GM23338 (cell line): ENCODE measurements at regions not wholly inside any gene's neighbourhood (a gene's known extent, or its start where the extent isn't known, plus 50 kb on each side); places are given as distances from the start of the nearest gene placed in this dataset.

Experiments used
- ATAC-seq: fragments of 200-7000 bp; cut with Tn5 transposase; 3 replicates; pipeline ENCODE4 v1.9.1; 2020
- DNase-seq: peaks from one replicate; pipeline ENCODE4 v3.0.0-alpha.2; 2015; ENCODE audit warnings: low spot score
- H2AFZ ChIP-seq: fragments of 200-600 bp; sonication (generic); 2 replicates; pipeline ENCODE4 v1.8.0; 2016; ENCODE audit warnings: antibody characterized with exemption, mild to moderate bottlenecking, moderate library complexity
- H3F3A ChIP-seq: fragments of 200-600 bp; sonication (generic); replicated peaks from 2 replicates; pipeline ENCODE4 v1.8.0; 2017; ENCODE audit warnings: antibody characterized with exemption, mixed run types, low read depth
- H3K27ac ChIP-seq: fragments of 200-600 bp; sonication (generic); 2 replicates; pipeline ENCODE4 v1.6.1; 2016; ENCODE audit warnings: low read depth
- H3K27me3 ChIP-seq: fragments of 200-600 bp; sonication (generic); 2 replicates; pipeline ENCODE4 v1.8.0; 2016; ENCODE audit warnings: mild to moderate bottlenecking, mixed run types, moderate library complexity; ENCODE audit not compliant: insufficient read depth
- H3K36me3 ChIP-seq: fragments of 200-600 bp; sonication (generic); 2 replicates; pipeline ENCODE4 v1.8.0; 2016; ENCODE audit warnings: mild to moderate bottlenecking; ENCODE audit not compliant: insufficient read depth
- H3K4me1 ChIP-seq: fragments of 200-600 bp; sonication (generic); 2 replicates; pipeline ENCODE4 v1.8.0; 2016; ENCODE audit warnings: mild to moderate bottlenecking, moderate library complexity; ENCODE audit not compliant: insufficient read depth
- H3K4me2 ChIP-seq: fragments of 200-600 bp; sonication (generic); 2 replicates; pipeline ENCODE4 v1.7.1; 2017; ENCODE audit warnings: mixed run types
- H3K4me3 ChIP-seq: fragments of 200-600 bp; sonication (generic); 2 replicates; pipeline ENCODE4 v1.6.1; 2016; ENCODE audit warnings: mixed run types
- H3K79me2 ChIP-seq: fragments of 200-600 bp; sonication (generic); replicated peaks from 2 replicates; pipeline ENCODE4 v1.8.0; 2017; ENCODE audit warnings: mild to moderate bottlenecking; ENCODE audit not compliant: insufficient read depth
- H3K9me2 ChIP-seq: fragments of 200-600 bp; sonication (generic); 2 replicates; pipeline ENCODE4 v1.8.0; 2017; ENCODE audit not compliant: insufficient read depth
- H4K20me1 ChIP-seq: fragments of 200-600 bp; sonication (generic); replicated peaks from 2 replicates; pipeline ENCODE4 v1.8.0; 2017; ENCODE audit warnings: mild to moderate bottlenecking; ENCODE audit not compliant: insufficient read depth
- H3K27ac Mint-ChIP-seq: 2 replicates; pipeline ENCODE4 v1.8.0; 2020; ENCODE audit warnings: inconsistent platforms, mild to moderate bottlenecking, moderate library complexity, mixed read lengths
- H3K27me3 Mint-ChIP-seq: 3 replicates; pipeline ENCODE4 v1.8.0; 2022; ENCODE audit warnings: low read depth, mild to moderate bottlenecking, moderate library complexity, mixed read lengths, inconsistent platforms; ENCODE audit not compliant: insufficient read depth, poor library complexity
- H3K36me3 Mint-ChIP-seq: 3 replicates; pipeline ENCODE4 v1.8.0; 2021; ENCODE audit warnings: low read depth, mild to moderate bottlenecking, inconsistent platforms, moderate library complexity, mixed read lengths
- H3K4me1 Mint-ChIP-seq: 3 replicates; pipeline ENCODE4 v1.8.0; 2020; ENCODE audit warnings: mild to moderate bottlenecking, inconsistent platforms, mixed read lengths
- H3K4me3 Mint-ChIP-seq: 3 replicates; pipeline ENCODE4 v1.8.0; 2021; ENCODE audit warnings: moderate library complexity, mild to moderate bottlenecking, inconsistent platforms, mixed read lengths
- H3K9me3 Mint-ChIP-seq: 3 replicates; pipeline ENCODE4 v1.8.0; 2020; ENCODE audit warnings: moderate library complexity, mild to moderate bottlenecking, inconsistent platforms, mixed read lengths
- CREB1 ChIP-seq: fragments of 250-450 bp; sonication (Bioruptor Pico); IDR thresholded peaks from 2 replicates; pipeline ENCODE4 v1.5.0; 2020; ENCODE audit warnings: low read depth, mild to moderate bottlenecking, moderate library complexity
- EZH2 ChIP-seq: fragments of 200-600 bp; sonication (generic); IDR thresholded peaks from one replicate; pipeline ENCODE4 v1.8.0; 2017; ENCODE audit warnings: antibody characterized with exemption, mild to moderate bottlenecking, low read depth; ENCODE audit not compliant: unreplicated experiment
- EZH2phosphoT487 ChIP-seq: fragments of 200-600 bp; sonication (generic); IDR thresholded peaks from one replicate; pipeline ENCODE4 v1.8.1; 2018; ENCODE audit warnings: antibody characterized with exemption; ENCODE audit not compliant: unreplicated experiment
- JUNB ChIP-seq: IDR thresholded peaks from one replicate; pipeline ENCODE4 v1.6.1; 2016; ENCODE audit warnings: antibody characterized with exemption; ENCODE audit not compliant: unreplicated experiment
- NANOG ChIP-seq: IDR thresholded peaks from 2 replicates; pipeline ENCODE4 v1.6.1; 2016; ENCODE audit warnings: antibody characterized with exemption, borderline replicate concordance
- POLR2AphosphoS5 ChIP-seq: IDR thresholded peaks from 2 replicates; pipeline ENCODE4 v1.6.1; 2016; ENCODE audit warnings: antibody characterized with exemption, low read depth
- STAT1 ChIP-seq: IDR thresholded peaks from one replicate; pipeline ENCODE4 v1.6.1; 2016; ENCODE audit warnings: antibody characterized with exemption; ENCODE audit not compliant: unreplicated experiment
- ZNF114 ChIP-seq: fragments of 250-450 bp; sonication (Bioruptor Pico); IDR thresholded peaks from 2 replicates; pipeline ENCODE4 v1.5.0; 2020; ENCODE audit warnings: mild to moderate bottlenecking, moderate library complexity
- ZNF331 ChIP-seq: fragments of 250-450 bp; sonication (Bioruptor Pico); IDR thresholded peaks from 2 replicates; pipeline ENCODE4 v1.5.0; 2020; ENCODE audit warnings: low read depth, mild to moderate bottlenecking, moderate library complexity
- TF ChIP-seq, protein P1 (sequence below): fragments of 250-450 bp; sonication (Bioruptor Pico); IDR thresholded peaks from 2 replicates; pipeline ENCODE4 v1.5.0; 2020; ENCODE audit warnings: mild to moderate bottlenecking, moderate library complexity
- TF ChIP-seq, protein P2 (sequence below): IDR thresholded peaks from 2 replicates; pipeline ENCODE4 v1.6.1; 2016; ENCODE audit warnings: antibody characterized with exemption
- TF ChIP-seq, protein P3 (sequence below), 2 experiments: fragments of 200-600 bp in 1 of 2; sonication (generic) in 1 of 2; conservative IDR thresholded peaks; 2 replicates each; pipeline versions ENCODE4 v1.5.1 to v1.6.1; 2016 to 2017; ENCODE audit warnings: antibody characterized with exemption in 2 of 2, low read depth in 2 of 2, mild to moderate bottlenecking in 2 of 2, moderate library complexity in 1 of 2
- TF ChIP-seq, protein P4 (sequence below): IDR thresholded peaks from one replicate; pipeline ENCODE4 v1.6.1; 2018; ENCODE audit warnings: antibody characterized with exemption; ENCODE audit not compliant: unreplicated experiment

DNA sequence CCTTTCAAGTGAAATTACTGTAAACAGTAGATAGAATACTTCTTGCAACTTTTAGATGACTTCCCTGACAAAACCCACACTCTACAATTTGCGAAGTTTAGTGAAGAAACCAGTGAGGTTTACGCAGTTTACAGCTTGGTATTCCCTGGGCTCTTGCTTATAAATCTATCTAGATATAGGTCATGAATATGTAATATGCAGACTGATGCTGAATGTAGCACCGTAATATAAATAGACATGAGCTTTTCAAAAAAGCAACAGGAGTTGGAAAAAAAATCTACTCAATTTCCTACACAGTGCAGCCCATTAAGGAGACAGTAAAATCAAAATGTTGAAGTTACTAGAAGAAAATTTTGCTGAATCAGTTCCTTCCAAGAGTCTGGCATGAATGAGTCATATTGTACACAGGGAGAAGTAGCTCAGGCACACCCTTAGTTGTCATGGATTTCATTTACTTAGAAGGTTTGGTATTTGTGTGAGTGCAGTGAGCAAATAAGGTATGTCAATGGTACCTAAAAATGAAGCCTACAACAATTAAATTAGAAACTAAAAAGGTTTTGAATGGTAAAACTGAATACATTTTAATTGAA is 67.7 kb upstream of the NEUROD6 start:
- Mint-ChIP-seq H3K27me3 (peaks cover 5% of the 10 kb centered on the region), H3K9me3 (no peaks in the 10 kb centered on the region), H3K36me3 (no peaks in the 10 kb centered on the region), H3K27ac (no peak overlapping the region), H3K4me1 (no peaks in the 10 kb centered on the region), H3K4me3 (no peak overlapping the region)
- Histone ChIP-seq H3K9me2 (no peaks in the 10 kb centered on the region), H3K36me3 (no peaks in the 10 kb centered on the region), H3K27me3 (no peaks in the 10 kb centered on the region), H3K4me1 (no peaks in the 10 kb centered on the region), H3K27ac (no peak overlapping the region), H4K20me1 (no peaks in the 10 kb centered on the region), H3K4me3 (no peak overlapping the region), H3K79me2 (no peaks in the 10 kb centered on the region), H2AFZ (no peak overlapping the region), H3K4me2 (no peak overlapping the region), H3F3A (no peaks in the 10 kb centered on the region)
- TF ChIP-seq, protein P1, sequence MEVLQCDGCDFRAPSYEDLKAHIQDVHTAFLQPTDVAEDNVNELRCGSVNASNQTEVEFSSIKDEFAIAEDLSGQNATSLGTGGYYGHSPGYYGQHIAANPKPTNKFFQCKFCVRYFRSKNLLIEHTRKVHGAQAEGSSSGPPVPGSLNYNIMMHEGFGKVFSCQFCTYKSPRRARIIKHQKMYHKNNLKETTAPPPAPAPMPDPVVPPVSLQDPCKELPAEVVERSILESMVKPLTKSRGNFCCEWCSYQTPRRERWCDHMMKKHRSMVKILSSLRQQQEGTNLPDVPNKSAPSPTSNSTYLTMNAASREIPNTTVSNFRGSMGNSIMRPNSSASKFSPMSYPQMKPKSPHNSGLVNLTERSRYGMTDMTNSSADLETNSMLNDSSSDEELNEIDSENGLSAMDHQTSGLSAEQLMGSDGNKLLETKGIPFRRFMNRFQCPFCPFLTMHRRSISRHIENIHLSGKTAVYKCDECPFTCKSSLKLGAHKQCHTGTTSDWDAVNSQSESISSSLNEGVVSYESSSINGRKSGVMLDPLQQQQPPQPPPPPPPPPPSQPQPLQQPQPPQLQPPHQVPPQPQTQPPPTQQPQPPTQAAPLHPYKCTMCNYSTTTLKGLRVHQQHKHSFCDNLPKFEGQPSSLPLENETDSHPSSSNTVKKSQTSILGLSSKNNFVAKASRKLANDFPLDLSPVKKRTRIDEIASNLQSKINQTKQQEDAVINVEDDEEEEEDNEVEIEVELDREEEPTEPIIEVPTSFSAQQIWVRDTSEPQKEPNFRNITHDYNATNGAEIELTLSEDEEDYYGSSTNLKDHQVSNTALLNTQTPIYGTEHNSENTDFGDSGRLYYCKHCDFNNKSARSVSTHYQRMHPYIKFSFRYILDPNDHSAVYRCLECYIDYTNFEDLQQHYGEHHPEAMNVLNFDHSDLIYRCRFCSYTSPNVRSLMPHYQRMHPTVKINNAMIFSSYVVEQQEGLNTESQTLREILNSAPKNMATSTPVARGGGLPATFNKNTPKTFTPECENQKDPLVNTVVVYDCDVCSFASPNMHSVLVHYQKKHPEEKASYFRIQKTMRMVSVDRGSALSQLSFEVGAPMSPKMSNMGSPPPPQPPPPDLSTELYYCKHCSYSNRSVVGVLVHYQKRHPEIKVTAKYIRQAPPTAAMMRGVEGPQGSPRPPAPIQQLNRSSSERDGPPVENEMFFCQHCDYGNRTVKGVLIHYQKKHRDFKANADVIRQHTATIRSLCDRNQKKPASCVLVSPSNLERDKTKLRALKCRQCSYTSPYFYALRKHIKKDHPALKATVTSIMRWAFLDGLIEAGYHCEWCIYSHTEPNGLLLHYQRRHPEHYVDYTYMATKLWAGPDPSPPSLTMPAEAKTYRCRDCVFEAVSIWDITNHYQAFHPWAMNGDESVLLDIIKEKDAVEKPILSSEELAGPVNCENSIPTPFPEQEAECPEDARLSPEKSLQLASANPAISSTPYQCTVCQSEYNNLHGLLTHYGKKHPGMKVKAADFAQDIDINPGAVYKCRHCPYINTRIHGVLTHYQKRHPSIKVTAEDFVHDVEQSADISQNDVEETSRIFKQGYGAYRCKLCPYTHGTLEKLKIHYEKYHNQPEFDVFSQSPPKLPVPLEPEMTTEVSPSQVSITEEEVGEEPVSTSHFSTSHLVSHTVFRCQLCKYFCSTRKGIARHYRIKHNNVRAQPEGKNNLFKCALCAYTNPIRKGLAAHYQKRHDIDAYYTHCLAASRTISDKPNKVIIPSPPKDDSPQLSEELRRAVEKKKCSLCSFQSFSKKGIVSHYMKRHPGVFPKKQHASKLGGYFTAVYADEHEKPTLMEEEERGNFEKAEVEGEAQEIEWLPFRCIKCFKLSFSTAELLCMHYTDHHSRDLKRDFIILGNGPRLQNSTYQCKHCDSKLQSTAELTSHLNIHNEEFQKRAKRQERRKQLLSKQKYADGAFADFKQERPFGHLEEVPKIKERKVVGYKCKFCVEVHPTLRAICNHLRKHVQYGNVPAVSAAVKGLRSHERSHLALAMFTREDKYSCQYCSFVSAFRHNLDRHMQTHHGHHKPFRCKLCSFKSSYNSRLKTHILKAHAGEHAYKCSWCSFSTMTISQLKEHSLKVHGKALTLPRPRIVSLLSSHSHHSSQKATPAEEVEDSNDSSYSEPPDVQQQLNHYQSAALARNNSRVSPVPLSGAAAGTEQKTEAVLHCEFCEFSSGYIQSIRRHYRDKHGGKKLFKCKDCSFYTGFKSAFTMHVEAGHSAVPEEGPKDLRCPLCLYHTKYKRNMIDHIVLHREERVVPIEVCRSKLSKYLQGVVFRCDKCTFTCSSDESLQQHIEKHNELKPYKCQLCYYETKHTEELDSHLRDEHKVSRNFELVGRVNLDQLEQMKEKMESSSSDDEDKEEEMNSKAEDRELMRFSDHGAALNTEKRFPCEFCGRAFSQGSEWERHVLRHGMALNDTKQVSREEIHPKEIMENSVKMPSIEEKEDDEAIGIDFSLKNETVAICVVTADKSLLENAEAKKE (CRISPR knock-in tag), result no peak
- no peak for TF ChIP-seq ZNF114 (CRISPR knock-in tag)
- no peak for TF ChIP-seq EZH2phosphoT487
- TF ChIP-seq, protein P2, sequence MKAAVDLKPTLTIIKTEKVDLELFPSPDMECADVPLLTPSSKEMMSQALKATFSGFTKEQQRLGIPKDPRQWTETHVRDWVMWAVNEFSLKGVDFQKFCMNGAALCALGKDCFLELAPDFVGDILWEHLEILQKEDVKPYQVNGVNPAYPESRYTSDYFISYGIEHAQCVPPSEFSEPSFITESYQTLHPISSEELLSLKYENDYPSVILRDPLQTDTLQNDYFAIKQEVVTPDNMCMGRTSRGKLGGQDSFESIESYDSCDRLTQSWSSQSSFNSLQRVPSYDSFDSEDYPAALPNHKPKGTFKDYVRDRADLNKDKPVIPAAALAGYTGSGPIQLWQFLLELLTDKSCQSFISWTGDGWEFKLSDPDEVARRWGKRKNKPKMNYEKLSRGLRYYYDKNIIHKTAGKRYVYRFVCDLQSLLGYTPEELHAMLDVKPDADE, result no peak
- no peak for TF ChIP-seq ZNF331 (CRISPR knock-in tag)
- no peak for TF ChIP-seq POLR2AphosphoS5
- no peak for TF ChIP-seq EZH2
- TF ChIP-seq, protein P3, sequence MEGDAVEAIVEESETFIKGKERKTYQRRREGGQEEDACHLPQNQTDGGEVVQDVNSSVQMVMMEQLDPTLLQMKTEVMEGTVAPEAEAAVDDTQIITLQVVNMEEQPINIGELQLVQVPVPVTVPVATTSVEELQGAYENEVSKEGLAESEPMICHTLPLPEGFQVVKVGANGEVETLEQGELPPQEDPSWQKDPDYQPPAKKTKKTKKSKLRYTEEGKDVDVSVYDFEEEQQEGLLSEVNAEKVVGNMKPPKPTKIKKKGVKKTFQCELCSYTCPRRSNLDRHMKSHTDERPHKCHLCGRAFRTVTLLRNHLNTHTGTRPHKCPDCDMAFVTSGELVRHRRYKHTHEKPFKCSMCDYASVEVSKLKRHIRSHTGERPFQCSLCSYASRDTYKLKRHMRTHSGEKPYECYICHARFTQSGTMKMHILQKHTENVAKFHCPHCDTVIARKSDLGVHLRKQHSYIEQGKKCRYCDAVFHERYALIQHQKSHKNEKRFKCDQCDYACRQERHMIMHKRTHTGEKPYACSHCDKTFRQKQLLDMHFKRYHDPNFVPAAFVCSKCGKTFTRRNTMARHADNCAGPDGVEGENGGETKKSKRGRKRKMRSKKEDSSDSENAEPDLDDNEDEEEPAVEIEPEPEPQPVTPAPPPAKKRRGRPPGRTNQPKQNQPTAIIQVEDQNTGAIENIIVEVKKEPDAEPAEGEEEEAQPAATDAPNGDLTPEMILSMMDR (conservative IDR thresholded peaks at IDR 0.05; ENCODE audit: low read depth in 2 of 2), result no peak
- no peak for TF ChIP-seq STAT1
- TF ChIP-seq, protein P4, sequence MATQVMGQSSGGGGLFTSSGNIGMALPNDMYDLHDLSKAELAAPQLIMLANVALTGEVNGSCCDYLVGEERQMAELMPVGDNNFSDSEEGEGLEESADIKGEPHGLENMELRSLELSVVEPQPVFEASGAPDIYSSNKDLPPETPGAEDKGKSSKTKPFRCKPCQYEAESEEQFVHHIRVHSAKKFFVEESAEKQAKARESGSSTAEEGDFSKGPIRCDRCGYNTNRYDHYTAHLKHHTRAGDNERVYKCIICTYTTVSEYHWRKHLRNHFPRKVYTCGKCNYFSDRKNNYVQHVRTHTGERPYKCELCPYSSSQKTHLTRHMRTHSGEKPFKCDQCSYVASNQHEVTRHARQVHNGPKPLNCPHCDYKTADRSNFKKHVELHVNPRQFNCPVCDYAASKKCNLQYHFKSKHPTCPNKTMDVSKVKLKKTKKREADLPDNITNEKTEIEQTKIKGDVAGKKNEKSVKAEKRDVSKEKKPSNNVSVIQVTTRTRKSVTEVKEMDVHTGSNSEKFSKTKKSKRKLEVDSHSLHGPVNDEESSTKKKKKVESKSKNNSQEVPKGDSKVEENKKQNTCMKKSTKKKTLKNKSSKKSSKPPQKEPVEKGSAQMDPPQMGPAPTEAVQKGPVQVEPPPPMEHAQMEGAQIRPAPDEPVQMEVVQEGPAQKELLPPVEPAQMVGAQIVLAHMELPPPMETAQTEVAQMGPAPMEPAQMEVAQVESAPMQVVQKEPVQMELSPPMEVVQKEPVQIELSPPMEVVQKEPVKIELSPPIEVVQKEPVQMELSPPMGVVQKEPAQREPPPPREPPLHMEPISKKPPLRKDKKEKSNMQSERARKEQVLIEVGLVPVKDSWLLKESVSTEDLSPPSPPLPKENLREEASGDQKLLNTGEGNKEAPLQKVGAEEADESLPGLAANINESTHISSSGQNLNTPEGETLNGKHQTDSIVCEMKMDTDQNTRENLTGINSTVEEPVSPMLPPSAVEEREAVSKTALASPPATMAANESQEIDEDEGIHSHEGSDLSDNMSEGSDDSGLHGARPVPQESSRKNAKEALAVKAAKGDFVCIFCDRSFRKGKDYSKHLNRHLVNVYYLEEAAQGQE, result no peak
- no peak for TF ChIP-seq NANOG
- no peak for TF ChIP-seq CREB1 (CRISPR knock-in tag)
- TF ChIP-seq JUNB, result no peak
- no peak for DNase-seq
- ATAC-seq, result no peak
